ENCODE measurements at regions not wholly inside any gene's neighbourhood (a gene's known extent, or its start where the extent isn't known, plus 50 kb on each side); places are given as distances from the start of the nearest gene placed in this dataset.
A peak's percentile ranks its signal among the peaks of the same experiment; 100 is the strongest.
"Not testable (repeated sequence)": the region's sequence is repeated elsewhere in the genome, so short reads cannot be mapped to it uniquely, and the experiment has no call there.

DNA sequence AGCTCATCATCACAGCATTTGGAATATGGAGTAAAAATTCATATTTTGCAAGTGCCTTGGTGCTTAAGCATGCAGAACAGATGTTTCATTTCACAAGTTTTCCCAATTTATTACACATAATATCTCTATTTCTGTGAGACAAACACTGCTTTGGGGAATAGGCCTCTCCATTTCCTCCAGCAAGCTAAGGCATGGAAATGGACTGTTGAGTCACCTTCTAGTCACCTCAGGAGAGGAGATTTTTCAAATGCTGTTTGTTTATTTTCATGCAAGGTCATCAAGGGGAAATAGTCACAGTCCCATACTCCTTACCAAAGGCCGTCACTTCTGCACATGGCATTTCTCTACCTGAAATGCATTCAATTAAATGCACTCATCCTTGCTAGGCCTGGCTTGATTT, 57.4 kb upstream of the NUTM2D start:
- DNase-seq (ENCODE audit: low read depth in 2 of 2): not testable (repeated sequence)

GRCh38 chr10:87301466-87302115, 56.0 kb upstream of the NUTM2D start:
- DNase-seq (ENCODE audit: low read depth in 2 of 2): peak; percentile 0 to 6

DNA sequence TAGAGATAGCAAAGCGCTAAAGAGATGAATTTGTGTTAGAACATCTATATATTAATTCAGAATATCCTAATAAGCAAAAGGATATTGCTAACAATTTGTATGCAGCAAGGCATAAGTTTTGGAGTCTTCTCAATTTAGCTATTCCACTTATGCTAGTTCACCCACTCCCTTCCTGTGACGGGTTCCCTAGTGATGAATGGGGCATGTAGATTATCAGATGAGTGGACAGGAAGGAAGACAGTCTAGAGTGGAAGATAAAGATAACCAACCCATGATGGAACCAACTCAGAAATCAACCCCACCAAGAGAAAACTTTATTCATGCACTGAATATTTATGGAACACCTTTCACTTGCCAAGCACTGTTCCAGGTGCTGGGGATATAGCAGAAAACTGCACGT, 55.4 kb upstream of the NUTM2D start:
- DNase-seq (ENCODE audit: low read depth in 2 of 2): not testable (repeated sequence)

DNA sequence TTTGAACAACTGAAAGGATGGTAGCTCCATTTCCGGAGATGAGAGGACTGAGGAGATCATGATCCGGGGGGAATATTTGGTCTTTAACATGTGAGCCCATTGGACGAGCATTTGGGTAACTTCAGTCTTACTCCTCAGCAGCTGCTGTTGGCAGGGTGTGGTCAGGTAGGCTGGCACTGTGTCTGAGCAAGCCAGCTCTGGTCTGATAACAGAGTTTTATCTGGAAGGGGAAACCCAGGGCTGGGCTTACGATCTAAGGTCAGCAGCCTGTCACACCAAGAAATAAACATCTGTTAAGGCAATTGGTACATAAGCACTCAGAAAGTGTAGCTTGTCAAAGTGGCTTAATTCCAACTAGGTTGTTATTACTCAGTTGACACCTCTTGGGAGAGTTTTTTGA, 53.8 kb upstream of the NUTM2D start:
- not testable (repeated sequence) for DNase-seq (ENCODE audit: low read depth in 2 of 2)

DNA sequence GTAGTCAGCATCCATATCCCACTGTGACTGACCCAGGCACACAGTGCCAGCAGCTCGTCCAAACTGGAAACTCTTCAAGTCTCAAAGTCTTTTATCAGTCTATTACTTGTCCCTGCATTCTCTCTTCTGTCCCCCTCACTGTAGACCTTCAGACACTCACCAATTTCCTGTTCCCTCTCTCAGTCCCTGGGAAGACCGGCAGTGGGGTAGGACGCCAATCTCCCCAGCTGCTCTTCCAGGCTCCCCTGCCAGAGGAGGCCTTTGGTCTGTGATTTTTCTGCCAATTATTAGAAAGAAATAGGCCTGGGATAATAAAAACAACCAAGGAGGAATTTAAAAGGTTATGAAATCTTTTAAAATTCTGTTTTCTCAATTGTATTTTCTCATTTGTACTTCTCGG, 50.9 kb upstream of the NUTM2D start:
- not testable (repeated sequence) for DNase-seq (ENCODE audit: low read depth in 2 of 2)
